Suprapubic skin (tissue), 4 donors: ENCODE measurements at regions not wholly inside any gene's neighbourhood (a gene's known extent, or its start where the extent isn't known, plus 50 kb on each side); places are given as distances from the start of the nearest gene placed in this dataset.
"Not testable (repeated sequence)": the region's sequence is repeated elsewhere in the genome, so short reads cannot be mapped to it uniquely, and the experiment has no call there.

Experiments
- DNase-seq, 2 donors: peaks; one replicate each; pipeline ENCODE4 v3.0.0-alpha.2; 2019; ENCODE audit warnings: low spot score in 2 of 2
- H3K27ac ChIP-seq: fragments of 200-600 bp; sonication (generic); one replicate; pipeline ENCODE4 v1.5.1; 2019
- H3K27me3 ChIP-seq: fragments of 200-600 bp; sonication (generic); one replicate; pipeline ENCODE4 v1.5.1; 2019
- H3K36me3 ChIP-seq: fragments of 200-600 bp; sonication (generic); one replicate; pipeline ENCODE4 v1.5.1; 2019
- H3K4me1 ChIP-seq: fragments of 200-600 bp; sonication (generic); one replicate; pipeline ENCODE4 v1.5.1; 2019
- H3K4me3 ChIP-seq: fragments of 200-600 bp; sonication (generic); one replicate; pipeline ENCODE4 v1.5.1; 2019; ENCODE audit warnings: mild to moderate bottlenecking
- H3K9me3 ChIP-seq: fragments of 200-600 bp; sonication (generic); one replicate; pipeline ENCODE4 v1.5.1; 2019
- EP300 ChIP-seq: sonication (generic); formaldehyde crosslinking; IDR thresholded peaks from one replicate; pipeline ENCODE4 v1.6.1; 2017; ENCODE audit warnings: antibody characterized with exemption
- POLR2A ChIP-seq, 2 donors: fragments of 450-650 bp; IDR thresholded peaks; one replicate each; pipeline ENCODE4 v1.6.1; 2017; ENCODE audit warnings: antibody characterized with exemption in 2 of 2, mild to moderate bottlenecking in 2 of 2, moderate library complexity in 2 of 2
- POLR2AphosphoS5 ChIP-seq, 3 donors: sonication (generic); formaldehyde crosslinking; IDR thresholded peaks; one replicate each; pipeline ENCODE4 v1.6.1; 2017; ENCODE audit warnings: antibody characterized with exemption in 3 of 3
- WGBS: methylation state at CpG from one replicate; pipeline ENCODE4 v1.1.5; 2018; 5-methylcytosine and 5-hydroxymethylcytosine counted together
- TF ChIP-seq, protein P1 (sequence below), 2 donors: fragments of 200-600 bp in 1 of 2; fragments of 450-650 bp in 1 of 2; sonication (generic) in 1 of 2; IDR thresholded peaks; one replicate each; pipeline ENCODE4 v1.5.1; 2016 to 2019; ENCODE audit warnings: antibody characterized with exemption in 2 of 2, mild to moderate bottlenecking in 1 of 2, moderate library complexity in 1 of 2

DNA sequence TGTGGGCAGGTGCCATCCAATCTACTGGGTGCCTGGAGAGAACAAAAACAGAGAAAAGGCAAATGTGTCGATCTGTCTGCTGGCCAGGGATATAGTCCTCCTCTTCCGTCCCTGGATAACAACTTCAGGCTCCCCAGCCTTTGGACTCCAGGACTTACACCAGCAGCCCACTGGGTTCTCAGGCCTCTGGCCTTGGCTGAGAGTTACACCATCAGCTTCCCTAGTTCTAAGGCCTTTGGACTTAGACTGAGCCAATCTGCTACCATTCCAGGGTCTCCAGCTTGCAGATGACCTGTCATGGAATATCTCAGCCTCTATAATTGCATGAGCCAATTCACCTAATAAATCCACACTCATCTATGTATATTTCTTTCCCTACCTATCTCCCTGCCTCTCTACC is 460.9 kb upstream of the ADAMTS9 start:
- no peak for TF ChIP-seq EP300
- no peak for TF ChIP-seq POLR2AphosphoS5 (IDR thresholded peaks at IDR 0.05)
- 67% methylated on average over 2 of the region's 2 CpGs for WGBS
- no peaks in the 10 kb centered on the region for H3K36me3 ChIP-seq
- DNase-seq: no peak
- H3K4me3 ChIP-seq: no peak overlapping the region
- no peaks in the 10 kb centered on the region for H3K27me3 ChIP-seq
- no peaks in the 10 kb centered on the region for H3K4me1 ChIP-seq
- H3K9me3 ChIP-seq: no peaks in the 10 kb centered on the region
- H3K27ac ChIP-seq: no peak overlapping the region

DNA sequence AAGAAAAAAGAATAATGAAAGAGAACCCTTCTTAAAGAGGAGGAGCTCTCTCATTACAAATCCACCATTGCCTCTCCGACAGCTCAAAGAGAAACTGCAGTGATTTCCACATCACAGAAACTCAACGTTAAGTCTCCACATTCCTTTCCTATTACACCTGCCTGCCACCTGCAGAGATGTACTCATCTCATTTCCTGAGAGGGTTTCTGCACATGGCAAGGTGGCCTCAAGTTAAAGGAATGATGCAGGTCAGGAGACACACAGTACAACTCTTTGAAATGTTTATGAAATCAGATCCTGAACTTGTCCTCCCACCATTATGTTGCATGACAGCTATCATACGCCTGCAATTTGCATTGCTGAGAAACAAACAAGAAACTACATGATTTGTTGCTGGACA is 458.4 kb upstream of the ADAMTS9 start:
- H3K27ac ChIP-seq: no peak overlapping the region
- H3K9me3 ChIP-seq: no peaks in the 10 kb centered on the region
- no peak for DNase-seq

GRCh38 chr3:65145680-65146079 is 457.9 kb upstream of the ADAMTS9 start:
- TF ChIP-seq POLR2AphosphoS5 (IDR thresholded peaks at IDR 0.05): no peak
- no peak for TF ChIP-seq EP300
- TF ChIP-seq, protein P1, sequence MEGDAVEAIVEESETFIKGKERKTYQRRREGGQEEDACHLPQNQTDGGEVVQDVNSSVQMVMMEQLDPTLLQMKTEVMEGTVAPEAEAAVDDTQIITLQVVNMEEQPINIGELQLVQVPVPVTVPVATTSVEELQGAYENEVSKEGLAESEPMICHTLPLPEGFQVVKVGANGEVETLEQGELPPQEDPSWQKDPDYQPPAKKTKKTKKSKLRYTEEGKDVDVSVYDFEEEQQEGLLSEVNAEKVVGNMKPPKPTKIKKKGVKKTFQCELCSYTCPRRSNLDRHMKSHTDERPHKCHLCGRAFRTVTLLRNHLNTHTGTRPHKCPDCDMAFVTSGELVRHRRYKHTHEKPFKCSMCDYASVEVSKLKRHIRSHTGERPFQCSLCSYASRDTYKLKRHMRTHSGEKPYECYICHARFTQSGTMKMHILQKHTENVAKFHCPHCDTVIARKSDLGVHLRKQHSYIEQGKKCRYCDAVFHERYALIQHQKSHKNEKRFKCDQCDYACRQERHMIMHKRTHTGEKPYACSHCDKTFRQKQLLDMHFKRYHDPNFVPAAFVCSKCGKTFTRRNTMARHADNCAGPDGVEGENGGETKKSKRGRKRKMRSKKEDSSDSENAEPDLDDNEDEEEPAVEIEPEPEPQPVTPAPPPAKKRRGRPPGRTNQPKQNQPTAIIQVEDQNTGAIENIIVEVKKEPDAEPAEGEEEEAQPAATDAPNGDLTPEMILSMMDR (IDR thresholded peaks at IDR 0.05): no peak
- no peak for TF ChIP-seq POLR2A (IDR thresholded peaks at IDR 0.05)
- Histone ChIP-seq H3K4me3 (no peak overlapping the region), H3K27ac (no peak overlapping the region), H3K9me3 (no peaks in the 10 kb centered on the region), H3K27me3 (no peaks in the 10 kb centered on the region), H3K4me1 (no peaks in the 10 kb centered on the region), H3K36me3 (no peaks in the 10 kb centered on the region)
- no peak for DNase-seq
- 91% methylated on average over 1 of the region's 1 CpG for WGBS

More for the DNA sequence above, 458.4 kb upstream of the ADAMTS9 start:
- Histone ChIP-seq H3K4me3 (no peak overlapping the region), H3K4me1 (no peaks in the 10 kb centered on the region), H3K36me3 (no peaks in the 10 kb centered on the region), H3K27me3 (no peaks in the 10 kb centered on the region)
- 59% methylated on average over 3 of the region's 3 CpGs for WGBS
- no peak for TF ChIP-seq POLR2A (IDR thresholded peaks at IDR 0.05)
- no peak for TF ChIP-seq EP300
- TF ChIP-seq POLR2AphosphoS5 (IDR thresholded peaks at IDR 0.05): no peak
- TF ChIP-seq, protein P1 (IDR thresholded peaks at IDR 0.05): no peak

GRCh38 chr3:65144791-65145351 is 457.1 kb upstream of the ADAMTS9 start:
- no peaks in the 10 kb centered on the region for H3K9me3 ChIP-seq
- no peaks in the 10 kb centered on the region for H3K36me3 ChIP-seq
- H3K27me3 ChIP-seq: no peaks in the 10 kb centered on the region
- no peaks in the 10 kb centered on the region for H3K4me1 ChIP-seq
- TF ChIP-seq EP300: no peak
- no peak for TF ChIP-seq POLR2A (IDR thresholded peaks at IDR 0.05)
- TF ChIP-seq, protein P1 (IDR thresholded peaks at IDR 0.05): no peak
- no peak for TF ChIP-seq POLR2AphosphoS5 (IDR thresholded peaks at IDR 0.05)
- DNase-seq: no peak
- H3K27ac ChIP-seq: no peak overlapping the region
- H3K4me3 ChIP-seq: no peak overlapping the region

DNA sequence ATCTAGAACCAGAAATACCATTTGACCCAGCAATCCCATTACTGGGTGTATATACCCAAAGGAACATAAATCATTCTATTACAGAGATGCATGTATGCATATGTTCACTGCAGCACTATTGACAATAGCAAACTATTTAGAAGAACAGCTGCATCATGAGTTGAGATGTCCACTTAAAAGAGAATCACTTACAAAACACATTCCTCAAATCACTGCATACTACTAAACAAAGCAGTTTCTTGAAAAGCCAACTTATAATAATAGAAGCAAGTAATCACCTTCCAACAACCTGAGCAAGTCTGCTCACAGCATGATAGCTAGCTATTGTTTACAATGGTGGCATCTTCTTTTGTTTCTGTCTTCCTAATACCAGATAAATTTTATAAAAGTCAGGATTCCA is 454.7 kb upstream of the ADAMTS9 start:
- no peaks in the 10 kb centered on the region for H3K9me3 ChIP-seq
- H3K4me1 ChIP-seq: no peaks in the 10 kb centered on the region
- H3K27me3 ChIP-seq: no peaks in the 10 kb centered on the region
- H3K27ac ChIP-seq: no peak overlapping the region
- no peak for DNase-seq
- no peaks in the 10 kb centered on the region for H3K36me3 ChIP-seq
- TF ChIP-seq, protein P1 (IDR thresholded peaks at IDR 0.05): no peak
- no peak for TF ChIP-seq POLR2AphosphoS5 (IDR thresholded peaks at IDR 0.05)
- TF ChIP-seq EP300: no peak
- no peak for TF ChIP-seq POLR2A (IDR thresholded peaks at IDR 0.05)
- no peak overlapping the region for H3K4me3 ChIP-seq

GRCh38 chr3:65138556-65138955 is 450.8 kb upstream of the ADAMTS9 start:
- Histone ChIP-seq H3K27me3 (no peaks in the 10 kb centered on the region), H3K9me3 (no peaks in the 10 kb centered on the region), H3K27ac (no peak overlapping the region), H3K4me3 (no peak overlapping the region), H3K4me1 (no peaks in the 10 kb centered on the region), H3K36me3 (no peaks in the 10 kb centered on the region)
- no peak for TF ChIP-seq EP300
- TF ChIP-seq POLR2A (IDR thresholded peaks at IDR 0.05): no peak
- no peak for TF ChIP-seq POLR2AphosphoS5 (IDR thresholded peaks at IDR 0.05)
- TF ChIP-seq, protein P1 (IDR thresholded peaks at IDR 0.05): no peak
- no peak for DNase-seq
- 91% methylated on average over 3 of the region's 3 CpGs for WGBS

DNA sequence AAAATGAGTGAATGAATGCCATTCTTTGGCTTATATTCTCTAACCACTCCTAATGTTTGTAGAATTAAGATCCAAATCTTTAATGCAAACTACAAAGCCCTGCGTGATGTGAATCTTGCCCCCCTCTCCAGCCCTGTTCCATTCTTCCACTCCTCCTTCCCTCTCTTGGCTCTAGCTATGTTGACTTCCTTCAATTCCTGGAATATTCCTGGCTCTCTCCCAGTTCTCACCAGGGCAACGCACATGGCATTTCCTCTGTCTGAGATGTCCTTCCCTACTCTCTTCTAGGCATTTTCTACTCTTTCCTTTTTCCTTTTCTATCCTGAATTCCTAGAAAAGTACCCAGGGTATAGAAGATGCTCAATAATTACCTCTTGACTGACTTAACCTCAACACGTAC is 446.0 kb upstream of the ADAMTS9 start:
- not testable (repeated sequence) for H3K4me1 ChIP-seq, H3K27me3 ChIP-seq, H3K9me3 ChIP-seq, H3K36me3 ChIP-seq, DNase-seq, H3K4me3 ChIP-seq, H3K27ac ChIP-seq
- WGBS: 53% methylated on average over 3 of the region's 3 CpGs
